GM12875 (cell line): ENCODE measurements at regions not wholly inside any gene's neighbourhood (a gene's known extent, or its start where the extent isn't known, plus 50 kb on each side); places are given as distances from the start of the nearest gene placed in this dataset.

Experiments
- H3K4me3 ChIP-seq: one replicate; pipeline ENCODE4 v1.5.1; 2011; ENCODE audit warnings: low read depth, low read length, control low read depth
- TF ChIP-seq, protein P1 (sequence below): IDR thresholded peaks from 2 replicates; pipeline ENCODE4 v1.5.1; 2011; ENCODE audit warnings: low read depth, mild to moderate bottlenecking, control low read depth, inconsistent platforms, low read length, moderate library complexity, borderline replicate concordance; ENCODE audit not compliant: insufficient read depth

DNA sequence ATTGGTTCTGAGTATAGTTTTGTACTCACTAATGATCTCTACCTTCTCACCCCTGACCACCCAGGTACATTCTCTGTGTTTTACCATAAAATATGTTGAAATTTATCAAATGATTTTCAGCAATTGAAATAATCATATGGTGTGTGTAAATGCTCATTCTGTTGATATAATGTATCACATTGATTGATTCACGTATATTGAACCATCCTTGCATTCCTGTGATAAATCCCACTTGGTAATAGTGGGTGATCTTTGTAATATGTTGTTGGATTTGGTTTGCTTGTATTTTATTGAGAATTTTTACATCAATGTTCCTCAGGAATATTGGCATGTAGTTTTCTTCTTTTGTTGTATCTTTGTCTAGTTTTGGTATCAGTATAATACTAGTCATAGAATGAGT lies 1497.6 kb downstream of the OTOL1 start:
- H3K4me3 ChIP-seq, result no peak overlapping the region
- TF ChIP-seq, protein P1, sequence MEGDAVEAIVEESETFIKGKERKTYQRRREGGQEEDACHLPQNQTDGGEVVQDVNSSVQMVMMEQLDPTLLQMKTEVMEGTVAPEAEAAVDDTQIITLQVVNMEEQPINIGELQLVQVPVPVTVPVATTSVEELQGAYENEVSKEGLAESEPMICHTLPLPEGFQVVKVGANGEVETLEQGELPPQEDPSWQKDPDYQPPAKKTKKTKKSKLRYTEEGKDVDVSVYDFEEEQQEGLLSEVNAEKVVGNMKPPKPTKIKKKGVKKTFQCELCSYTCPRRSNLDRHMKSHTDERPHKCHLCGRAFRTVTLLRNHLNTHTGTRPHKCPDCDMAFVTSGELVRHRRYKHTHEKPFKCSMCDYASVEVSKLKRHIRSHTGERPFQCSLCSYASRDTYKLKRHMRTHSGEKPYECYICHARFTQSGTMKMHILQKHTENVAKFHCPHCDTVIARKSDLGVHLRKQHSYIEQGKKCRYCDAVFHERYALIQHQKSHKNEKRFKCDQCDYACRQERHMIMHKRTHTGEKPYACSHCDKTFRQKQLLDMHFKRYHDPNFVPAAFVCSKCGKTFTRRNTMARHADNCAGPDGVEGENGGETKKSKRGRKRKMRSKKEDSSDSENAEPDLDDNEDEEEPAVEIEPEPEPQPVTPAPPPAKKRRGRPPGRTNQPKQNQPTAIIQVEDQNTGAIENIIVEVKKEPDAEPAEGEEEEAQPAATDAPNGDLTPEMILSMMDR, result no peak

DNA sequence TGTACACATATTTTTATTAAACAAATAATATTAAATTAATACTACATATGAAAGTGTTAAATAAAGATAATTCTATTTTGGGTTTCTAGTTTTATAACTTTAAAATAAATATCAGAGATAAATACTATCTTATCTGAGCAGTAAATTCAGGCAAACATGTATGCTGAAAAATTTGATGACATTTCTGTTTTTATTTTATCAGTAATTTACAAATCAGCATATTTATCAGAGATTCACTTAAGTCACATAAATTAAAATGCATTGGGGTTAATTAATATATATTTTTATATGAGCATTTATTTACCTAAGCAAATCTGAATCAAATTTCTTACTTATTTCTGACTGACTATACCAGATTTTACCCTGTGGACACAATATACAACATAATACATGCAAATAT lies 1499.8 kb downstream of the OTOL1 start:
- H3K4me3 ChIP-seq, result no peak overlapping the region
- TF ChIP-seq, protein P1, result no peak

DNA sequence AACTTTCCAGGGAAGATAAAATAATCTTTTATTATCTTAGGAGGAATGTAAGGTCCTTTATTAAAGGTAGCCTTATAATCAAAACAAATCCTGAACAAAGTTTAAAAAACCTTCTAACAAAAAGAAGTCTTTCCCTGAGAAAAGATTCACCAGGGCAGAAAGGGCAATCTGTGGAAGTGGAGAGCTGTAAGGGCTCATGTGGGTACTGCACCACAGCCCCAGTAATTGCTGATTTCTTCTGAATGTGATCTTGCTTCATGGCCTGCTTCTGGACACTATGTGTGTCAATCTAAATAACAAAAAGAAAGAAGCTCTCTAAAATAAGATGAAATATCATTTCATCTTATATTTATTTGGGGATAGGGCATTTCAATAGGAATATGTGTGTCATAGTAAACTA lies 1501.6 kb downstream of the OTOL1 start:
- H3K4me3 ChIP-seq, result no peak overlapping the region
- TF ChIP-seq, protein P1, result no peak

DNA sequence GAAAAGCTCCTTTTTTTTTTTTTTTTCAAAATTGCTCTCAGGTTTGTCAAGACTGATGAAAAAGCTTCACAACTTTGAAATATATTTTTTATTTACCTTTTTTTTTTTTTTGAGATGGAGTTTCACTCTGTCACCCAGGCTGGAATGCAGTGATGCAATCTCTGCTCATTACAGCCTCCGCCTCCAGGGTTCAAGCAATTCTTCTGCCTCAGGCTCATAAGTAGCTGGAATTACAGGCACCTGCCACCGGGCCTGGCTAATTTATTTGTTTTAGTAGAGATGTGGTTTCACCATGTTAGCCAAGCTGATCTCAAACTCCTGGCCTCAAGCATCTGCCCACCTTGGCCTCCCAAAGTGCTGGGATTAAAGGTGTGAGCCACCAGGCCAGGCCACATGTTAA lies 1515.0 kb downstream of the OTOL1 start:
- TF ChIP-seq, protein P1, result no peak
- H3K4me3 ChIP-seq, result no peak overlapping the region

DNA sequence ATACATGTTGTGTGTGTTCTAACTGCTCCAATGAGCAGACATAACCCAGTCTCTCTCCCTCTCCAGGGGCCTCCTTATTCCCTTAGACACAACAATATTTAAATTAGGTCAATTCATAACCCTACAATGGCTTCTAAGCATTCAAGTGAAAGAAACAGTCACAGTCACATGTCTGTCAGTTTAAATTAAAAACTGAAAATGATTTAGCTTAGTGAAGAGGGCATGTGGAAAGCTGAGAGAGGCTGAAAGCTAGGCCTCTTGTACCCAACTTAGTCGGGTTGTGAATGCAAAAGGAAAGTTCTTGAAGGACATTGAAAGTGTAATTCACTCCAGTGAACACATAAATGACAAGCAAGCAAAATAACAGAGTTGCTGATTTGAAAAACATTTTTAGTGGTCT lies 1519.6 kb downstream of the OTOL1 start:
- TF ChIP-seq, protein P1, result no peak
- H3K4me3 ChIP-seq, result no peak overlapping the region

DNA sequence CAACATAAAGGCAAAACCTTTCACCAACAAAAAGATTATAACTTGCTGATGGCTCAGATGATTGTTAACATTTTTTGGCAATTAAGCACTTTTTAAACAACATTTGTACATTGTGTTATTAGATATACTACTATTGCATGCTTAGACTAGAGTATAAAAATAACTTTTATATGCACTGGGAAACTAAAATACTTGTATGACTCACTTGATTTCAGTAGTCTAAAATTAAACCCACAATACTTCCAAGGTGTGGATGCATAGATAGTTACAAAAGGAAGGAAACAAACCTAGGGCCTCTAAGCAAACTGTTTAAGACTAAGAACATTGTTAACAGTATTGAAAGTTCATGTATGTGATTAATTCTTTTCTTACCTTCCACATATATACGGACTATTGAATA lies 1521.5 kb downstream of the OTOL1 start:
- H3K4me3 ChIP-seq, result no peak overlapping the region
- TF ChIP-seq, protein P1, result no peak

DNA sequence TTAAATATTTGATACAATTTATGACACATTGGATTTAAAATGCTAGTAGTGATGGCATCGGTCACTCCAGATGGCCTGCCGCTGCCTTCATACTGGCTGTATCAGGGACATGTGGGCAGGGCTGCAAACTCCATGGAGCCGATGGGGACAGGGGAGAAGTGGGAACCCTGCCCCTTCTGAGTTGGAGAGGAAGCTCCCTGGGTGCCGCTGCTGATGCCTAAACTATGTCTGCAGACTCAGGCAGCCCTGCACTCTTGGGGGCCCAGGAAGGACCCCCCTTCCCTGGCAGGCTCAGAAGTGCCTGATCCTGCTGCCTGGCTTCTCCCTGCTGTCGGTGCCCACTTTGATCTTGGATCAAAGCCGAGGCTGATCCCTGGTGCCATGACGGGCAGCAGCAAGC lies 1522.1 kb downstream of the OTOL1 start:
- no peak overlapping the region for H3K4me3 ChIP-seq
- TF ChIP-seq, protein P1, result no peak
